PC-9 (cell line): ENCODE measurements at regions not wholly inside any gene's neighbourhood (a gene's known extent, or its start where the extent isn't known, plus 50 kb on each side); places are given as distances from the start of the nearest gene placed in this dataset.

Experiments
- EZH2 ChIP-seq: fragments of 200-600 bp; sonication (generic); IDR thresholded peaks from 2 replicates; pipeline ENCODE4 v1.8.0; 2017; ENCODE audit warnings: antibody characterized with exemption, low read depth
- TF ChIP-seq, protein P1 (sequence below): fragments of 200-600 bp; sonication (generic); conservative IDR thresholded peaks from 2 replicates; pipeline ENCODE4 v1.6.1; 2017; ENCODE audit warnings: mixed run types, antibody characterized with exemption, mild to moderate bottlenecking, moderate library complexity

- no peak for TF ChIP-seq EZH2
- TF ChIP-seq, protein P1, sequence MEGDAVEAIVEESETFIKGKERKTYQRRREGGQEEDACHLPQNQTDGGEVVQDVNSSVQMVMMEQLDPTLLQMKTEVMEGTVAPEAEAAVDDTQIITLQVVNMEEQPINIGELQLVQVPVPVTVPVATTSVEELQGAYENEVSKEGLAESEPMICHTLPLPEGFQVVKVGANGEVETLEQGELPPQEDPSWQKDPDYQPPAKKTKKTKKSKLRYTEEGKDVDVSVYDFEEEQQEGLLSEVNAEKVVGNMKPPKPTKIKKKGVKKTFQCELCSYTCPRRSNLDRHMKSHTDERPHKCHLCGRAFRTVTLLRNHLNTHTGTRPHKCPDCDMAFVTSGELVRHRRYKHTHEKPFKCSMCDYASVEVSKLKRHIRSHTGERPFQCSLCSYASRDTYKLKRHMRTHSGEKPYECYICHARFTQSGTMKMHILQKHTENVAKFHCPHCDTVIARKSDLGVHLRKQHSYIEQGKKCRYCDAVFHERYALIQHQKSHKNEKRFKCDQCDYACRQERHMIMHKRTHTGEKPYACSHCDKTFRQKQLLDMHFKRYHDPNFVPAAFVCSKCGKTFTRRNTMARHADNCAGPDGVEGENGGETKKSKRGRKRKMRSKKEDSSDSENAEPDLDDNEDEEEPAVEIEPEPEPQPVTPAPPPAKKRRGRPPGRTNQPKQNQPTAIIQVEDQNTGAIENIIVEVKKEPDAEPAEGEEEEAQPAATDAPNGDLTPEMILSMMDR: no peak
These were observed 151.7 kb upstream of the PTPRG start for GRCh38 chr3:61409638-61410037.
